Gastroesophageal sphincter (tissue), 4 donors: ENCODE measurements at regions not wholly inside any gene's neighbourhood (a gene's known extent, or its start where the extent isn't known, plus 50 kb on each side); places are given as distances from the start of the nearest gene placed in this dataset.

Experiments used
- ATAC-seq: fragments of 150-250 bp; one replicate; pipeline ENCODE4 v1.9.1; 2016; ENCODE audit warnings: mild to moderate bottlenecking, moderate library complexity
- H3K27ac ChIP-seq, 4 donors: fragments of 200-600 bp; sonication (generic) in 3 of 4; 1 replicate in 3 of 4; 2 replicates in 1 of 4; pipeline ENCODE4 v1.5.1; 2016 to 2019
- H3K27me3 ChIP-seq: fragments of 200-600 bp; sonication (generic); one replicate; pipeline ENCODE4 v1.5.1; 2019
- H3K36me3 ChIP-seq, 2 donors: fragments of 200-600 bp; sonication (generic); one replicate each; pipeline ENCODE4 v1.5.1; 2019; ENCODE audit warnings: control low read depth in 1 of 2
- H3K4me1 ChIP-seq, 3 donors: fragments of 200-600 bp; sonication (generic); 1 replicate in 2 of 3; 2 replicates in 1 of 3; pipeline ENCODE4 v1.5.1; 2016 to 2019; ENCODE audit warnings: control low read depth in 2 of 3
- H3K4me3 ChIP-seq, 2 donors: fragments of 200-600 bp; sonication (generic); one replicate each; pipeline ENCODE4 v1.5.1; 2019; ENCODE audit warnings: mild to moderate bottlenecking in 1 of 2, moderate library complexity in 1 of 2
- H3K9me3 ChIP-seq, 3 donors: fragments of 200-600 bp; sonication (generic); one replicate each; pipeline ENCODE4 v1.5.1; 2017 to 2019; ENCODE audit warnings: control low read depth in 2 of 3
- EP300 ChIP-seq: sonication (generic); formaldehyde crosslinking; IDR thresholded peaks from one replicate; pipeline ENCODE4 v1.6.1; 2017; ENCODE audit warnings: antibody characterized with exemption, mild to moderate bottlenecking
- POLR2A ChIP-seq, 2 donors: fragments of 450-650 bp; IDR thresholded peaks; one replicate each; pipeline ENCODE4 v1.6.1; 2017; ENCODE audit warnings: antibody characterized with exemption in 2 of 2, mild to moderate bottlenecking in 2 of 2, moderate library complexity in 1 of 2
- POLR2AphosphoS5 ChIP-seq: sonication (generic); formaldehyde crosslinking; IDR thresholded peaks from one replicate; pipeline ENCODE4 v1.6.1; 2017; ENCODE audit warnings: antibody characterized with exemption
- WGBS, 2 donors: methylation state at CpG; one replicate each; pipeline ENCODE4 v1.1.5; 2018; ENCODE audit warnings: low coverage in 1 of 2; 5-methylcytosine and 5-hydroxymethylcytosine counted together
- TF ChIP-seq, protein P1 (sequence below), 4 experiments: fragments of 200-600 bp in 2 of 4; fragments of 450-650 bp in 2 of 4; sonication (generic) in 1 of 4; IDR thresholded peaks; one replicate each; pipeline ENCODE4 v1.5.1; 2017 to 2019; ENCODE audit warnings: antibody characterized with exemption in 4 of 4, mild to moderate bottlenecking in 2 of 4, moderate library complexity in 2 of 4

DNA sequence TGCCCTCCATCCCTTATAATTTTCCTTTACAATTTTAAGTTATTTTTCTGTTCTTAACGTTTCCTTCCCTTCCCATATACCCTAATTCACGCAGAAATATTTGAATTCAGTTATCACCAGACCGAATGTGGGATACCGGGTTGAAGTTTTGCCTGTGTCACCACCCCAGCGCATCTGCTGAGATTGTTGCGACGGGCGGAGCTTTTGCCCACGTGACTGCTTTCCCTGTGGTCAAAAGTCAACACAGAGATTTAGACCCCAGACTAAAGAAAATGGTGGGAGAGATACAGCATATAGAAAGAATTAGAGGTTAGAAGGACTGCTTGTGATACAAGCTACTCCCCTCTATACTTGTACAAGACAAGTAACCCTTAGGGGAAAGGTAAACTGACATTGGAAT is 326.4 kb upstream of the CTNND2 start:
- TF ChIP-seq POLR2A (IDR thresholded peaks at IDR 0.05) = no peak
- TF ChIP-seq, protein P1, sequence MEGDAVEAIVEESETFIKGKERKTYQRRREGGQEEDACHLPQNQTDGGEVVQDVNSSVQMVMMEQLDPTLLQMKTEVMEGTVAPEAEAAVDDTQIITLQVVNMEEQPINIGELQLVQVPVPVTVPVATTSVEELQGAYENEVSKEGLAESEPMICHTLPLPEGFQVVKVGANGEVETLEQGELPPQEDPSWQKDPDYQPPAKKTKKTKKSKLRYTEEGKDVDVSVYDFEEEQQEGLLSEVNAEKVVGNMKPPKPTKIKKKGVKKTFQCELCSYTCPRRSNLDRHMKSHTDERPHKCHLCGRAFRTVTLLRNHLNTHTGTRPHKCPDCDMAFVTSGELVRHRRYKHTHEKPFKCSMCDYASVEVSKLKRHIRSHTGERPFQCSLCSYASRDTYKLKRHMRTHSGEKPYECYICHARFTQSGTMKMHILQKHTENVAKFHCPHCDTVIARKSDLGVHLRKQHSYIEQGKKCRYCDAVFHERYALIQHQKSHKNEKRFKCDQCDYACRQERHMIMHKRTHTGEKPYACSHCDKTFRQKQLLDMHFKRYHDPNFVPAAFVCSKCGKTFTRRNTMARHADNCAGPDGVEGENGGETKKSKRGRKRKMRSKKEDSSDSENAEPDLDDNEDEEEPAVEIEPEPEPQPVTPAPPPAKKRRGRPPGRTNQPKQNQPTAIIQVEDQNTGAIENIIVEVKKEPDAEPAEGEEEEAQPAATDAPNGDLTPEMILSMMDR (IDR thresholded peaks at IDR 0.05) = no peak
- TF ChIP-seq EP300 = no peak
- no peak for TF ChIP-seq POLR2AphosphoS5
- Histone ChIP-seq H3K9me3 (peaks cover 0 to 8% (median 0%) of the 10 kb centered on the region in 3 donors), H3K4me1 (no peaks in the 10 kb centered on the region), H3K27me3 (no peaks in the 10 kb centered on the region), H3K27ac (no peak overlapping the region), H3K4me3 (no peak overlapping the region), H3K36me3 (no peaks in the 10 kb centered on the region)
- WGBS, 2 donors = 62% methylated on average over 2 of the region's 9 CpGs; no CpG with 5 or more reads in 1 of the 2 donors
- no peak for ATAC-seq

DNA sequence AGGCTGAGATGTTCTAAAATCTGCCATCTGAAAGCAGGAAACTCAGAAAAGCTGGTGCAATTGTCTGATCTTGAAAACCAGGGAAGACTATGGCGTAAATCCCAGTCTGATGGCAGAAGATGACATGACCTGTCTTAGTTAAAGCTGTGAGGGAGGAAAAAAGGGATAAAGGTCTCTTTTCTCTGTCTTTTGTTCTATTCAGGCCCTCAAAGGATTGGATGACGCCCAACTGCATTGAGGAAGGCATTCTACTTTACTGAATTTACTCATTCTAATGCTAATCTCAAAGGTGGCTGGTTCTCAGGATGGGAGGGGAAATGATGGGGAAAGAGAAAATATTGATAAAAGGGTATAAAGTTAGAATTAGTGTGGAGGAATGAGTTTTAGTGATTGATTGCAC is 312.8 kb upstream of the CTNND2 start:
- Histone ChIP-seq H3K36me3 (no peaks in the 10 kb centered on the region), H3K4me1 (no peaks in the 10 kb centered on the region), H3K4me3 (no peak overlapping the region), H3K27ac (no peak overlapping the region), H3K9me3 (peaks cover 0 to 20% (median 0%) of the 10 kb centered on the region in 3 donors), H3K27me3 (no peaks in the 10 kb centered on the region)
- WGBS, 2 donors = 54 to 80% methylated on average over 2 of the region's 2 CpGs
- ATAC-seq = no peak
- TF ChIP-seq EP300 (no peak), POLR2A (IDR thresholded peaks at IDR 0.05) (no peak), POLR2AphosphoS5 (no peak)
- TF ChIP-seq, protein P1 (IDR thresholded peaks at IDR 0.05) = no peak

DNA sequence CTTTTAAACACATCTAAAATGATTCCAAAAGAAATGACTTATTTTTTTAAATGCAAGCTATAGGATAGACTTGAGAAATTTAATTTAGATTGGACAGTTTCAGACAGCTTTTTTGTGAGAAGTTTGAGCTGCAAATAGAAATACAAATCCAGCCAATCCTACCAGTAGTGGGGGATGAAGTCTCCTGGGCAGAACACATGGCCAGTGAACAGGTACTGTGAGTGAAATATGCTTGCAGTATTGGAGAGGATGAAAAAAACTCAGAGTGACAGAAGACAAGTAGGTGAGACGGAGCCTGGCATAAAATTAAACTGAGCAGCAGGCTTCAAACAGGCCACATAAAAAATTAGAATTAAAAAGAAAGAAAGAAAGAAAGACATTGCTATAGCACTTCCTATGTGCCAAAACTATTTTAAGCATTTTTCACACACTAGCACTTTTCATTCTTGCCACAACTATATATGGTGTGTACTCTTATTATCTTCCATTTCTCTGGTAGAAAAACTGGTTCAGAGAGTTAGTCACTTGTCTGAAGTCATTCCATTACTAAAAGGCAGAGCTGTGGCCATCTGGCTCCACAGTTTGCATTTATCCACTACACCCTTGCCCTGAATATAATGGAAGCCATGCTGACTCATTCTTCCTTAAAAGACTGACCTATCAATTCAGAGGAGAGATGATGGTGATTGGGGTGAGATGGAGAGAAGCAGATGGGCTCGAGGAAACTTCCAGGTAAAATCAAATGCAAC is 310.2 kb upstream of the CTNND2 start:
- TF ChIP-seq POLR2A (IDR thresholded peaks at IDR 0.05) = no peak
- no peak for TF ChIP-seq EP300
- TF ChIP-seq, protein P1 (IDR thresholded peaks at IDR 0.05) = no peak
- H3K27me3 ChIP-seq = no peaks in the 10 kb centered on the region
- H3K4me3 ChIP-seq = no peak overlapping the region
- no peaks in the 10 kb centered on the region for H3K4me1 ChIP-seq
- ATAC-seq = no peak
- peaks cover 0 to 15% (median 0%) of the 10 kb centered on the region in 3 donors for H3K9me3 ChIP-seq
- H3K36me3 ChIP-seq = no peaks in the 10 kb centered on the region
- whole genome bisulfite sequencing, 2 donors = 55 to 80% methylated on average over 1 to 2 of the region's 2 CpGs
- no peak overlapping the region for H3K27ac ChIP-seq

DNA sequence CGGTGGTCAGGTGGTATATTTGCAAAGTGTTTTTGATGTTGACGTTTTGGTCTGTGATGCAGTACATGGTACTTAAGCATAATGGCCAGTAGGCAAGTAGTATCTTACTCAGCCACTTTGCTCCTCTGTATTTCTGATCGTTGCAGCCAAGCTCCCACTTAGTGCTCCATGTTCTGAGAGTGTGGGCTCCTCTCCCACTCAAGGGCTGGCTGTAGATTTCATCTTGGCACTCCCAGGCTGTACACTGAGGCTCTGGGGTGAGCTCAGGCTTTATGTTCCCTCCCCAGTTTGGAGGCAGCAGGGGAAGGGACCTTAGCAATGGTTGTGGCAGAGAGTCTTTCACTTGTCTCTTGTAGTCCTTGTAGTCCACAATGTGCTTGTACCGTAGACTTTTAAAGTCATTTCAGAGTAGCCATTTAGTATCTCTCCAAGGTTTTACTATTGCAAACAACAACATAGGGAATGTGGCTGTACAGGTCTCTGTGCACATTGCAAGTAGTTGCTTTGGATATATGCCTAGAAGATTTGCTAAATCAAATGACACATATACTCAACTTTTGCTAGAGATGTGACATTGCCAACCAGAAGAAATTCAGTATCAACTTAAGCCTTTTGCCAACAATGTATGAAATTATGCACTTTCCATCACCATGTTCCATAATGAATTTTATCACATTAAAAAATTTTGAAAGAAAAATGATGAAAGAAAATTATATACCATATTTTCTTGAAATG is 304.3 kb upstream of the CTNND2 start:
- no peak overlapping the region for H3K27ac ChIP-seq
- H3K27me3 ChIP-seq = no peaks in the 10 kb centered on the region
- TF ChIP-seq, protein P1 (IDR thresholded peaks at IDR 0.05) = no peak
- no peak for TF ChIP-seq POLR2AphosphoS5
- no peak for TF ChIP-seq EP300
- TF ChIP-seq POLR2A (IDR thresholded peaks at IDR 0.05) = no peak
- no peaks in the 10 kb centered on the region for H3K4me1 ChIP-seq
- H3K4me3 ChIP-seq = no peak overlapping the region
- H3K9me3 ChIP-seq = no peaks in the 10 kb centered on the region
- no peak for ATAC-seq
- no peaks in the 10 kb centered on the region for H3K36me3 ChIP-seq
- WGBS, 2 donors = 67 to 89% methylated on average over 3 to 4 of the region's 4 CpGs

DNA sequence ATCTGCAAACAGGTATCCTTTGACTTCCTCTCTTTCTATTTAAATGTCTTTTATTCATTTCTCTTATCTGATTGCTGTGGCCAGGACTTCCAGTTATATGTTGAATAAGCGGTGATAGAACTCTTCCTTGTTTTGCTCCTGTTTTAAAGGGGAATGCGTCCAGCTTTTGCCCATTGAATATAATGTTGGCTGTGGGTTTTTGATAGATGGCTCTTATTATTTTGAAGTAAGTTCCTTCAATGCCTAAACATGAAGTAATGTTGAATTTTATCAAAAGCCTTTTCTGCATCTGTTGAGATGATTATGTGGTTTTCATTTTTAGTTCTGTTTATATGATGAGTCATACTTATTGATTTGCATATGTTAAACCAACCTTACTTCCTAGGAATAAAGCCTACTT is 300.5 kb upstream of the CTNND2 start:
- Histone ChIP-seq H3K4me3 (no peak overlapping the region), H3K4me1 (no peaks in the 10 kb centered on the region), H3K27ac (no peak overlapping the region), H3K36me3 (no peaks in the 10 kb centered on the region), H3K9me3 (no peaks in the 10 kb centered on the region), H3K27me3 (no peaks in the 10 kb centered on the region)
- WGBS, 2 donors = 68 to 86% methylated on average over 2 of the region's 2 CpGs
- no peak for ATAC-seq
- TF ChIP-seq POLR2AphosphoS5 (no peak), EP300 (no peak), POLR2A (IDR thresholded peaks at IDR 0.05) (no peak)
- TF ChIP-seq, protein P1 (IDR thresholded peaks at IDR 0.05) = no peak
